Tibial nerve (tissue), 3 donors: ENCODE measurements at regions not wholly inside any gene's neighbourhood (a gene's known extent, or its start where the extent isn't known, plus 50 kb on each side); places are given as distances from the start of the nearest gene placed in this dataset.
"Not testable (repeated sequence)": the region's sequence is repeated elsewhere in the genome, so short reads cannot be mapped to it uniquely, and the experiment has no call there.

Experiments
- CTCF ChIP-seq, 5 experiments: fragments of 200-600 bp in 3 of 5; fragments of 450-650 bp in 2 of 5; sonication (generic) in 3 of 5; IDR thresholded peaks; one replicate each; pipeline ENCODE4 v1.5.1; 2016 to 2019; ENCODE audit warnings: antibody characterized with exemption in 5 of 5, mild to moderate bottlenecking in 3 of 5, moderate library complexity in 2 of 5
- POLR2A ChIP-seq, 2 donors: fragments of 450-650 bp; IDR thresholded peaks; one replicate each; pipeline ENCODE4 v1.6.1; 2017; ENCODE audit warnings: antibody characterized with exemption in 2 of 2, mild to moderate bottlenecking in 2 of 2, moderate library complexity in 2 of 2

GRCh38 chr1:197996259-197996512 lies 79.0 kb downstream of the LHX9 start:
- TF ChIP-seq CTCF, POLR2A (IDR thresholded peaks at IDR 0.05): not testable (repeated sequence)
